Fibroblast of villous mesenchyme (primary cell): ENCODE measurements at regions not wholly inside any gene's neighbourhood (a gene's known extent, or its start where the extent isn't known, plus 50 kb on each side); places are given as distances from the start of the nearest gene placed in this dataset.

Experiments
- DNase-seq: peaks from one replicate; pipeline ENCODE4 v3.0.0-alpha.2; 2010; ENCODE audit warnings: low read depth
- H3K4me3 ChIP-seq: 2 replicates; pipeline ENCODE4 v1.5.1; 2011; ENCODE audit warnings: low read depth, mild to moderate bottlenecking, low read length
- CTCF ChIP-seq: IDR thresholded peaks from 2 replicates; pipeline ENCODE4 v1.5.1; 2012; ENCODE audit warnings: low read depth, mild to moderate bottlenecking, low read length; ENCODE audit not compliant: insufficient read depth

- no peak for DNase-seq
- H3K4me3 ChIP-seq, result no peak overlapping the region
- no peak for TF ChIP-seq CTCF
Observed at GRCh38 chr5:2003690-2004365, 121.1 kb upstream of the IRX4 start.

GRCh38 chr5:2003206-2003605 is 120.5 kb upstream of the IRX4 start:
- no peak for TF ChIP-seq CTCF
- DNase-seq, result no peak

GRCh38 chr5:2001300-2001699 is 118.6 kb upstream of the IRX4 start:
- H3K4me3 ChIP-seq, result no peak overlapping the region
- TF ChIP-seq CTCF, result no peak
- no peak for DNase-seq

More at GRCh38 chr5:2003206-2003605, 120.5 kb upstream of the IRX4 start:
- H3K4me3 ChIP-seq, result no peak overlapping the region

GRCh38 chr5:2000591-2000990 is 117.9 kb upstream of the IRX4 start:
- no peak overlapping the region for H3K4me3 ChIP-seq
- TF ChIP-seq CTCF, result no peak
- no peak for DNase-seq

- DNase-seq, result no peak
Observed at GRCh38 chr5:1999794-2000193, 117.1 kb upstream of the IRX4 start.

GRCh38 chr5:1998716-1999317 is 116.1 kb upstream of the IRX4 start:
- no peak for DNase-seq
- no peak for TF ChIP-seq CTCF
- no peak overlapping the region for H3K4me3 ChIP-seq

More at GRCh38 chr5:1999794-2000193, 117.1 kb upstream of the IRX4 start:
- TF ChIP-seq CTCF, result no peak
- H3K4me3 ChIP-seq, result no peak overlapping the region

- no peak for DNase-seq
- TF ChIP-seq CTCF, result no peak
- H3K4me3 ChIP-seq, result no peak overlapping the region
Observed at GRCh38 chr5:1998348-1998669, 115.6 kb upstream of the IRX4 start.
